Heart left ventricle (tissue), 16 donors: ENCODE measurements at regions not wholly inside any gene's neighbourhood (a gene's known extent, or its start where the extent isn't known, plus 50 kb on each side); places are given as distances from the start of the nearest gene placed in this dataset.

ENCODE experiments used
- ATAC-seq, 4 donors: fragments of 200-7000 bp; cut with Tn5 transposase; one replicate each; pipeline ENCODE4 v1.9.1; 2020 to 2022; ENCODE audit warnings: moderate library complexity in 4 of 4, mild to moderate bottlenecking in 3 of 4, moderate number of reproducible peaks in 1 of 4
- DNase-seq, 5 donors: peaks; one replicate each; pipeline ENCODE4 v3.0.0-alpha.2; 2020
- H3K27ac ChIP-seq, 12 donors: fragments of 200-600 bp; sonication (generic) in 4 of 12; one replicate each; pipeline versions ENCODE4 v1.5.0 to v1.8.0; 2016 to 2022; ENCODE audit warnings: mild to moderate bottlenecking in 2 of 12
- H3K27me3 ChIP-seq, 9 donors: fragments of 200-600 bp; sonication (generic) in 2 of 9; one replicate each; pipeline versions ENCODE4 v1.5.1 to v1.8.0; 2016 to 2022; ENCODE audit warnings: mild to moderate bottlenecking in 3 of 9
- H3K36me3 ChIP-seq, 9 donors: fragments of 200-600 bp; sonication (generic) in 2 of 9; one replicate each; pipeline versions ENCODE4 v1.5.0 to v1.8.0; 2018 to 2022; ENCODE audit warnings: mild to moderate bottlenecking in 2 of 9
- H3K4me1 ChIP-seq, 12 donors: fragments of 200-600 bp; sonication (generic) in 4 of 12; one replicate each; pipeline versions ENCODE4 v1.5.0 to v1.8.0; 2016 to 2022; ENCODE audit warnings: mild to moderate bottlenecking in 3 of 12
- H3K4me3 ChIP-seq, 12 donors: fragments of 200-600 bp; sonication (generic) in 4 of 12; one replicate each; pipeline versions ENCODE4 v1.5.0 to v1.8.0; 2017 to 2022; ENCODE audit warnings: mild to moderate bottlenecking in 9 of 12, moderate library complexity in 4 of 12
- H3K9me3 ChIP-seq, 12 donors: fragments of 200-600 bp; sonication (generic) in 4 of 12; one replicate each; pipeline versions ENCODE4 v1.5.0 to v1.8.0; 2016 to 2022; ENCODE audit warnings: mild to moderate bottlenecking in 1 of 12
- CTCF ChIP-seq, 12 donors: fragments of 200-600 bp; sonication (generic) in 4 of 12; IDR thresholded peaks; one replicate each; pipeline versions ENCODE4 v1.5.0 to v1.8.0; 2018 to 2022; ENCODE audit warnings: antibody characterized with exemption in 12 of 12, mild to moderate bottlenecking in 5 of 12
- POLR2A ChIP-seq, 2 donors: fragments of 450-650 bp; IDR thresholded peaks; one replicate each; pipeline ENCODE4 v1.6.1; 2017; ENCODE audit warnings: antibody characterized with exemption in 2 of 2, mild to moderate bottlenecking in 2 of 2, moderate library complexity in 2 of 2
- WGBS, 4 donors: extraction: QIAGEN DNeasy Blood & Tissue Kit in 2 of 4; methylation state at CpG; one replicate each; pipeline versions ENCODE4 v1.1.5 to v1.1.7; 2013 to 2018; 5-methylcytosine and 5-hydroxymethylcytosine counted together
- intact Hi-C, 10 donors: fragments of 100-400 bp; cut with DNase I; formaldehyde crosslinking; loops; one replicate each; pipeline versions ENCODE4 v1.11.1 to v1.14.2; 2022
- donor health status: ischemic (EF 13 %, LVEDD 7.1; RV severe dilation, severe dysfunction).
- donor health status: healthy with polysubstance abuse.
- donor health status: DM: no; HTN: yes; CAD: no.
- donor health status: DM: no; HTN: no; CAD: no.
- donor health status: ischemic (EF 25% LVEDD 6.9; RV normal size, moderate dysfunction).
- donor health status: ischemic (EF 25% LVEDD 5.7; RV mildly dilated, moderate dysfunction).
- donor health status: healthy.
- donor health status: DM: yes; HTN: yes; CAD: no.
- donor health status: ischemic (EF 35%, LVEDD 5.7; RV mildly dilated, moderate dysfunction).
- donor health status: nonischemic (EF 11% LVEDD 7.7; RV severe dilation, severe dysfunction).
- donor health status: DM: yes; HTN: yes; CAD: no.
- donor health status: PGD.
- donor health status: ischemic (EF 29% LVEDD 5.4; RV normal size, mild dysfunction).
- donor health status: nonischemic (EF 23%, LVEDD 6.1; RV moderate dilation, normal function).

- peaks cover 0 to 6% (median 0%) of the 10 kb centered on the region in 12 donors for H3K9me3 ChIP-seq
- WGBS, 4 donors, result 87 to 91% (median 89%) methylated on average over 3 of the region's 3 CpGs
Observed at GRCh38 chr10:20962165-20962564, 65.1 kb upstream of the NEBL start.

GRCh38 chr10:20959242-20959641 is 62.1 kb upstream of the NEBL start:
- DNase-seq (no peak), ATAC-seq (no peak)
- Histone ChIP-seq H3K36me3 (no peaks in the 10 kb centered on the region), H3K4me1 (peaks cover 0 to 11% (median 0%) of the 10 kb centered on the region in 12 donors), H3K27me3 (no peaks in the 10 kb centered on the region), H3K9me3 (peaks cover 0 to 4% (median 0%) of the 10 kb centered on the region in 12 donors), H3K4me3 (no peak overlapping the region), H3K27ac (no peak overlapping the region)
- 76 to 81% (median 79%) methylated on average over 1 of the region's 1 CpG for WGBS, 4 donors
- TF ChIP-seq POLR2A (IDR thresholded peaks at IDR 0.05) (no peak), CTCF (IDR thresholded peaks at IDR 0.05) (no peak)
- intact Hi-C loops, result no loop called here

More at GRCh38 chr10:20962165-20962564, 65.1 kb upstream of the NEBL start:
- H3K27ac ChIP-seq, result no peak overlapping the region
- H3K4me3 ChIP-seq, result no peak overlapping the region
- peaks cover 0 to 13% (median 0%) of the 10 kb centered on the region in 12 donors for H3K4me1 ChIP-seq
- H3K36me3 ChIP-seq, result no peaks in the 10 kb centered on the region
- ATAC-seq, result no peak
- DNase-seq, result no peak
- intact Hi-C loops, result no loop called here
- no peak for TF ChIP-seq CTCF (IDR thresholded peaks at IDR 0.05)
- TF ChIP-seq POLR2A (IDR thresholded peaks at IDR 0.05), result no peak
- H3K27me3 ChIP-seq, result no peaks in the 10 kb centered on the region

DNA sequence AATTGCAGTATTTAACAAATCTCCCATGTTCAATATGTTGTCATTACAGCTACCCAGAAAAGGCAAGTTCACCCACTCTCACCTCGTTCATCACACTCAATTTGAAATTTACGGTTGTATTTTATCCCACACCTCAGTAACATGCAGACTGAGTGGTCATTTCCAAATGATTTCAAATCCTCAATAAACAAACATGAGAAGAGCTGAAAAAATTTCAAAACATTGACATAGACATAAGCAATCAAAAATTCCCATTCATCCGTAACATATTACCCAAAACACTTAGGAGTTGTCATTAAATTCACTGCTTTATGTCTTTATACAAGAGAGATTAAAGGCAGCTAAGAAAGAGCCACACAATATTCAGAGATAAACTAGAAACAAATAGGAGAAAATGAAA is 61.7 kb upstream of the NEBL start:
- Histone ChIP-seq H3K4me3 (no peak overlapping the region), H3K36me3 (no peaks in the 10 kb centered on the region), H3K27ac (no peak overlapping the region), H3K27me3 (no peaks in the 10 kb centered on the region), H3K9me3 (peaks cover 0 to 6% (median 0%) of the 10 kb centered on the region in 12 donors), H3K4me1 (peaks cover 0 to 6% (median 0%) of the 10 kb centered on the region in 12 donors)
- intact Hi-C loops, result no loop called here
- 83 to 88% (median 87%) methylated on average over 3 of the region's 3 CpGs for WGBS, 4 donors
- ATAC-seq (no peak), DNase-seq (no peak)
- TF ChIP-seq CTCF (IDR thresholded peaks at IDR 0.05) (no peak), POLR2A (IDR thresholded peaks at IDR 0.05) (no peak)

- no peak overlapping the region for H3K4me3 ChIP-seq
- no peaks in the 10 kb centered on the region for H3K36me3 ChIP-seq
- intact Hi-C loops, result no loop called here
- H3K4me1 ChIP-seq, result peaks cover 0 to 4% (median 0%) of the 10 kb centered on the region in 12 donors
- no peak overlapping the region for H3K27ac ChIP-seq
- peaks cover 0 to 6% (median 0%) of the 10 kb centered on the region in 12 donors for H3K9me3 ChIP-seq
- DNase-seq (no peak), ATAC-seq (no peak)
- WGBS, 4 donors, result 76 to 89% (median 88%) methylated on average over 4 of the region's 4 CpGs
- H3K27me3 ChIP-seq, result no peaks in the 10 kb centered on the region
- TF ChIP-seq POLR2A (IDR thresholded peaks at IDR 0.05), result no peak
- TF ChIP-seq CTCF (IDR thresholded peaks at IDR 0.05), result no peak
Observed at GRCh38 chr10:20958225-20958624, 61.1 kb upstream of the NEBL start.
